ENCODE measurements at regions not wholly inside any gene's neighbourhood (a gene's known extent, or its start where the extent isn't known, plus 50 kb on each side); places are given as distances from the start of the nearest gene placed in this dataset.

GRCh38 chr12:92089559-92089958 lies 56.1 kb downstream of the BTG1 start:
- DNase-seq (ENCODE audit: low read depth in 1 of 2, low spot score in 1 of 2) = no peak

DNA sequence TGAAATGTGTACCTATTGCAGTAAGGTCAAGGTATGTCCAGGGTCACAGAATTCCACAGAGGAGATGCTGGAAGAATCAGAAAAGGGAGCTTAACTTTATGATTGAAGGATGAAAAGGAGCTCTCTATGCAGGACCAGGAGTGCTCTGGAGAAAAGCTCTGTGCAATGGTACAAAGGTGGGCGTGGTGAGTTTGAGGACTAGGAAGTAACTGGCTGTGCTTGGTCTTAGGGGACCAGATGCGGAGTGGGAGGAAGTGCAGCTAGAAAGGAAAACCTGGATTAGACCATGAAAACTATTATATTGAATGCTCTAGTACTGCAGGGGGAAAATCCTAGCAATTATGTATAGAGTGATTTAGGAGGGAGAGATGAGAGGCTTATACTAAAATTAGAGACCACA lies 56.8 kb downstream of the BTG1 start:
- DNase-seq (ENCODE audit: low read depth in 1 of 2, low spot score in 1 of 2) = no peak

GRCh38 chr12:92085736-92086040 lies 60.0 kb downstream of the BTG1 start:
- DNase-seq (ENCODE audit: low read depth in 1 of 2, low spot score in 1 of 2) = no peak

- no peak for DNase-seq (ENCODE audit: low read depth in 1 of 2, low spot score in 1 of 2)
These were observed 60.5 kb downstream of the BTG1 start for GRCh38 chr12:92085040-92085735.

- no peak for DNase-seq (ENCODE audit: low read depth in 1 of 2, low spot score in 1 of 2)
These were observed 64.7 kb downstream of the BTG1 start for GRCh38 chr12:92080911-92081285.

- DNase-seq (ENCODE audit: low read depth in 1 of 2, low spot score in 1 of 2) = no peak
These were observed 66.6 kb downstream of the BTG1 start for GRCh38 chr12:92079054-92079385.

DNA sequence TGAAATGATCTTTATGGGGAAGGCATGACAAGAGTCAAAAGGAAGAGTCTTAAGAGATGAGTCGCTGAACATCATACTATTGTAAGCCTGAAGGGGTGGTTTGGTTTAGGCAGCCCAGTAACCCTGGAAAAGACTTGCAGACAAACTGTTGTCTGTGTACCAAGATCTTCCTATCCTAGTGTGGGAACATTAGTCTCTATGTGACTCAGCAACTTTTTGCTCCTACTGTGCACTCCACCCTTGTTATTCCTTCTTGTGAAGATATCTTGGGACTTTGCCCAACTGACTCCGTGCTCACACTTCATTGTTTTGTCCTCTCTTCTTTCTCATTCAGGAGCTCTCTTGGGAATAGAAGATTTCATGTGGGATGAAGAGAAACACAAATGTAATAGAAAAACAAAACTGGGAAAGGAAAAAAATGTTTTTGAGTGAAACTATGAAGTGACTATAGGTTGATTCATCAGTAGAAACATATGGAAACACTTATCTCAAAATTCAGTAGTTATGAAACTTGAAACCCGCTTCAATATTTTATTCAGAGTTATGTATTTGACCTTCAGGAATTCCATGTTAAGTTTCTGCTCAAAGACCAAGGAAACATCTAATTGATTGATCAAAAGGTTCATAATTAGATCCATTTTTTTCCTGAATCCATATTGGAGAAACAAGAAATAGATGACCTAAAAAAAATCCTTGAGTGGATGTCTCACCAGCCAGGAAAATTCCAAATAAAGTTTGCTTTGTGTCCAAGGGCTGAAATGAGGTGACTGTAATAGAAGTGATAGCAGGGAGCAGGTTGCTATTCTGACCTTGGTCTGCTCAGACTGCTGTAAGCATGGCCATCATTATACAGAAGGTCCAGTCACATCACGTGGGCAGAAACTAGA lies 67.2 kb downstream of the BTG1 start:
- DNase-seq (ENCODE audit: low read depth in 1 of 2, low spot score in 1 of 2) = no peak

DNA sequence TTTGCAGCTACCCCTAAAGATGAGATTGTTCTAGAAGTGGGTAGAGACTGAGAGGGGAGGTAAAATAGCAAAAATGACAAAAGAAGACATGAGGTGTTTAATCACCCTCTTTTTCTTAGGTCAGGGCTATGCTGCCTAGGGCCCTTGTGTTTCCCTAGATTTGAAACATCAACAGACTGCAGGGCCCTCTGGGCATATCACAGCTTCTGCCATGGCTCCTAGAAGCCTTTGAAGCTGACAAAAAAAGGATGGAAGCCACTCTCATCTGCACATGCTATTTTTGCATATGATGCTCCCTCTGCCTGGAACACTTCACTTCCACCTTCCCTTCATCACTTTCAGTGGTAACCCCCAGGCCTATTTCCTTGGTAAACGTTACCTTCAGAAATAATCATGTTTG lies 68.1 kb downstream of the BTG1 start:
- no peak for DNase-seq (ENCODE audit: low read depth in 1 of 2, low spot score in 1 of 2)

DNA sequence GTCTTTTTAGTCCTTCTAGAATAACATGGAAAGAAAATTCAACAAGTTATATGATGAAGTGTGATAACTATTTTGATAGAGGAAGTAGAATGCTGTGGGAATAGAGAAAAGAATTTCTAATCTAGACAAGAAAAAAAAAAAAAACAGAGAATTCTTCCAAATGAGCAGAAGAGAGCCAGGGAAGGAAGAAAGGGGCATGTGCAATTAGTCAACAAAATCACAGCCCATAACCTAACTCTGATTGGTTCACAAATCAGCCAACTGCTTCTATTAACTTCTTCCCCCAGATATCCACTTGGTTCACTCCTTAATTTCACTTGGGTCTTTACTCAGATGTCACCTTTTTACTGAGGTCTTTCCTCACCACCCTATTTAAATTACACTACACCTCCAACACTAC lies 69.5 kb downstream of the BTG1 start:
- no peak for DNase-seq (ENCODE audit: low read depth in 1 of 2, low spot score in 1 of 2)

GRCh38 chr12:92075425-92075914 lies 70.2 kb downstream of the BTG1 start:
- DNase-seq (ENCODE audit: low read depth in 1 of 2, low spot score in 1 of 2) = no peak

DNA sequence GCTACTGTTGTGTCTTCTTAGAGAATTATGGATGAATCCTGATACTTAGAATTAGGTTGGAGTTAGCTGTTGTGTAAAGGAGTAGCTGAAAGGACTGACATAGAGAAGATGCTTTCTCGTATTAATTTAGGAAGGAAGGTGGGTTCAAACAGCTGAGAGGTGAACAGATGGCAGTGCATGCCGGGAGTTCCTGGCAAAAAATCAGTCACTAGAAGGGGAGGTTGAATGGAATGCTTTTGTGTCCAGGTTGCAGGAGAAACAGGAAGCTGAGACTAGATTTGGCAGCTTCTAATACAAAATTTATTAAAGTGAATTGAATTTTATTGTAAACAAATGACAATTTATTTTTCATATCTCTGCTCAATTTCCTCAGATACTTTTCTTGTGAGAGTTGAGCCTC lies 70.8 kb downstream of the BTG1 start:
- no peak for DNase-seq (ENCODE audit: low read depth in 1 of 2, low spot score in 1 of 2)

DNA sequence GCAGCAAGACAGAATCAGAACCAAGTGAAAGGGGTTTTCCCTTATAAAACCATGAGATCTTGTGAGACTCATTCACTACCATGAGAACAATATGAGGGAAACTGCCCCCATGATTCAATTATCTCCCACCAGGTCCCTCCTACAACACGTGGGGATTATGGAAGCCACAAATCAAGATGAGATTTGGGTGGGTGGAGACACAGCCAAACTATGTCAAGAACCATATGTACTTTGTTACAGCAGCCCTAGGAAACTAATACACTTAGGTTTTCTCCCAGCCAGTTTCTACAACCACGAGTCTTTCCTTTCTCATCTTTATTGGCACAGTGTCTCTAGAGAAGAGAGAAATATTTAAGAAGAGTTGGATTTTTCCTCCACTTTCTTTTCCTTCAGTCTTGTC lies 72.6 kb downstream of the BTG1 start:
- no peak for DNase-seq (ENCODE audit: low read depth in 1 of 2, low spot score in 1 of 2)

DNA sequence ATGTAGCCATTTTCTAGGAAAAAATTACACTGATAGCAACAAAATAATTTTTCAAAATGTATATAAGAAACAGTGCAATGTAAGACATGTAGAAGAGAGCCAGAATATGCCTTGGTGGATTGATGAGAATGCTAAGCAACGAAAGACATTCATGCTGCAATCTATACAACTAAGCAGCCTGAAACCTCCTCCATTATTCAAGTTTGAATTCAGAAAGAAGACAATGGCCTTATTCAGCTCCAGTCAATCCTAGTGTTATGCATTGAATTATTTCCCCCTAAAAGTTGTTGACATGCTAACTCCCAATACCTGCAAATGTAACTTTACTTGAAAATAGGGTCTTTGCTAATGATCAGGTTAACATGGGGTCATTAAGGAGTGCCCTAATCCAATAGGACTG lies 73.5 kb downstream of the BTG1 start:
- DNase-seq (ENCODE audit: low read depth in 1 of 2, low spot score in 1 of 2) = no peak

GRCh38 chr12:92070864-92071445 lies 74.7 kb downstream of the BTG1 start:
- DNase-seq (ENCODE audit: low read depth in 1 of 2, low spot score in 1 of 2) = no peak

DNA sequence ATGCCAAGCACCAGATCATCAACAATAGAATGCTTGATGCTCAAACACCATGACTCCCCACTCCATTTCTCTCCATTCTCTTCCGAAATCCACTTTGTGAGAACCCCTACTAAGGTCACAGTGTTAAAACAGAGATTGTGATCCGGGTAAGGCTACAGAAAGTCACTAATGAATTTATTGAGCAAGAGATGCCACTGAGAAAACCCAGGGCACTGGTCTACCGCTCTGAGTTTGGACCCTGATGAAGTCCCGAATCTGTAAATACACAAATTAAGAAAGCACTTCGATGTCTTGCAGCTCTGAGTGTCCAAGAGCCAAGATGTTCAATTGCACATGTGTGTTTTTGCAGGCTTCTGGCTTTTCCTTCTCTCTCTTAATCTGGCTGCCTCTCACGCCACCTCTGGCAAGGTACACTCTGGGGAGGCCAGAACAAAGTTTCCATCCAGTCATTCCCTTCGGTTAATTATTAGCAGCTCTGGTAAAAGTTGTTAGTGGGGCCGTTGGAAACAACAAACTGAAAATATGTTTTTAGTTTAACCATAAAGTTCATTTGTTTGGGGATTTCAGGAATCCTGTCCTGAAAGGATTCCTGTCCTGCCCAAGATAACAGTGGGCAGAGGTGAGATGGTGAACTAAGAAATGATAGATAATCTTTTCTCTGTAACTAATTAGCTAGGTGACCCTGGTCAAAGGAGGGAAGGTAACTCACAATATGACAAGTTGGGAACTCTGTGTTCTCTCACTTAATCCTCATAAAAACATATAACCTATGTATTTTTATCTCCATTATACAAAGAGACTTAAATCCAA lies 75.4 kb downstream of the BTG1 start:
- no peak for DNase-seq (ENCODE audit: low read depth in 1 of 2, low spot score in 1 of 2)

DNA sequence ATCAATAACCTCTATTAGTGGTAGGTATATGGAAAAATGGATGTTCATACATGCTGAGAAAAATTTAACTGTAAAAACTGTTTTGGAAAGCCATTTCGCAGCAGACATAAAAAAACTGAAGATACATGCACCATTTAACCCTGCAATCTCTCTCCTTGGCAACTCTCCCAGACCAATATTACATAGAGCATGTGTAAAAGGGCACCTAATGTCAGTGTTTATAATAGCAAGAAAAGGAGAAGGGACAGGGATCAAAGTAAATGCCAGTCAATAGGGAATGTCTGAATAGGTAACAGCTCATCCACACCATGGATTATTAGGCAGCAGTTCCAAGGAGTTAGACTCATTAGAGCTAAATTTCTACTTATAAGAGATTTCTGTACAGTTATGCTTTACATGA lies 77.2 kb downstream of the BTG1 start:
- DNase-seq (ENCODE audit: low read depth in 1 of 2, low spot score in 1 of 2) = no peak

- no peak for DNase-seq (ENCODE audit: low read depth in 1 of 2, low spot score in 1 of 2)
These were observed 80.0 kb downstream of the BTG1 start for GRCh38 chr12:92065639-92066038.

GRCh38 chr12:92065018-92065499 lies 80.6 kb downstream of the BTG1 start:
- DNase-seq (ENCODE audit: low read depth in 1 of 2, low spot score in 1 of 2) = no peak

GRCh38 chr12:92064422-92064821 lies 81.2 kb downstream of the BTG1 start:
- DNase-seq (ENCODE audit: low read depth in 1 of 2, low spot score in 1 of 2) = no peak

DNA sequence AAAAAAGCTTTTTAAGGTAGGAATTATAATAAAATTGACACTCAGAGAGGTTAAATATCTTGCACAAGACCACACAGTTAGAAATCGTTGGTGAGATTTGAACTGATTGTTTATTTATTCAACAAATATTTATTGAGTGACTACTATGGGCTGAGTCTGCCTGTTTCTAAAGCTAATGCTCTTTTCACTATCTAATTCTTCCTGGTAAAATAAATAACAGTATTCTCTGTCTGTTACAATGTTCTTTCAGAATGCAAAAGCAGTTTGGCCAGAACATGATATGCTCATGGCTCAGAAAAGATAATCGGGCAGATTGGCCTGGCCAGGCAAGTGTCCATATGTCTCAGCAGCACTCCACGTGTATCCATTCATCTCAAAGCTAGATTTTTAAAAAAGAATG lies 82.0 kb downstream of the BTG1 start:
- no peak for DNase-seq (ENCODE audit: low read depth in 1 of 2, low spot score in 1 of 2)
